Skeletal muscle tissue (tissue), 3 donors: ENCODE measurements at regions not wholly inside any gene's neighbourhood (a gene's known extent, or its start where the extent isn't known, plus 50 kb on each side); places are given as distances from the start of the nearest gene placed in this dataset.

ENCODE experiments used
- H3K27ac ChIP-seq: one replicate; pipeline ENCODE4 v1.7.0; 2013; ENCODE audit warnings: mild to moderate bottlenecking, low read depth, low read length, inconsistent platforms
- H3K27me3 ChIP-seq, 3 donors: one replicate each; pipeline ENCODE4 v1.7.0; 2013; ENCODE audit warnings: low read length in 3 of 3; ENCODE audit not compliant: control insufficient read depth in 3 of 3, insufficient read depth in 3 of 3
- H3K36me3 ChIP-seq, 3 donors: one replicate each; pipeline ENCODE4 v1.7.0; 2013; ENCODE audit warnings: low read length in 3 of 3; ENCODE audit not compliant: control insufficient read depth in 3 of 3, insufficient read depth in 3 of 3
- H3K4me1 ChIP-seq, 3 donors: one replicate each; pipeline ENCODE4 v1.7.0; 2013; ENCODE audit warnings: low read length in 3 of 3, mild to moderate bottlenecking in 3 of 3; ENCODE audit not compliant: control insufficient read depth in 3 of 3, insufficient read depth in 3 of 3
- H3K4me3 ChIP-seq, 3 donors: one replicate each; pipeline ENCODE4 v1.7.0; 2013; ENCODE audit warnings: low read length in 3 of 3
- H3K9ac ChIP-seq, 3 donors: one replicate each; pipeline ENCODE4 v1.7.0; 2013; ENCODE audit warnings: low read length in 3 of 3, mild to moderate bottlenecking in 3 of 3, moderate library complexity in 2 of 3, low read depth in 1 of 3
- H3K9me3 ChIP-seq, 3 donors: one replicate each; pipeline ENCODE4 v1.7.0; 2013; ENCODE audit warnings: low read length in 3 of 3; ENCODE audit not compliant: control insufficient read depth in 3 of 3
- donor health status: Osteomylitis.

DNA sequence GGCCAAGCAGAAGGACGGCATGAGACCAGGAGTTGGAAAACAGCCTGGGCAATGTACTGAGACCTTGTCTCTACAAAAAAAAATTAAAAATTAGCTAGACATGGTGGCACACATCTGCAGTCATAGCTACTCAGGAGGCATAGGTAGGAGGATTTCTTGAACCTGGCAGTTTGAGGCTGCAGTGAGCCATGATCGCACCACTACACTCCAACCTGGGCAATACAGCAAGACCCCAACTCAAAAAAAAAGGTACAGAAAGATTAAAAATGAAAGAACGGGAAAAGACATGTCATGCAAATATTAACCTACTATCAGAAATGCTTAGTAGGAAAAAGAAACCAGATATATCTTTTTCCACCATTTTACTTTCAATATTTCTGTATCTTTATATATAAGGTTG is 99.6 kb upstream of the ATP11B start:
- H3K27me3 ChIP-seq = peaks cover 0 to 7% (median 0%) of the 10 kb centered on the region in 3 donors
- no peak overlapping the region for H3K9ac ChIP-seq
- no peaks in the 10 kb centered on the region for H3K4me1 ChIP-seq
- no peaks in the 10 kb centered on the region for H3K36me3 ChIP-seq
- H3K4me3 ChIP-seq = no peak overlapping the region
- no peaks in the 10 kb centered on the region for H3K9me3 ChIP-seq
- H3K27ac ChIP-seq = no peak overlapping the region

DNA sequence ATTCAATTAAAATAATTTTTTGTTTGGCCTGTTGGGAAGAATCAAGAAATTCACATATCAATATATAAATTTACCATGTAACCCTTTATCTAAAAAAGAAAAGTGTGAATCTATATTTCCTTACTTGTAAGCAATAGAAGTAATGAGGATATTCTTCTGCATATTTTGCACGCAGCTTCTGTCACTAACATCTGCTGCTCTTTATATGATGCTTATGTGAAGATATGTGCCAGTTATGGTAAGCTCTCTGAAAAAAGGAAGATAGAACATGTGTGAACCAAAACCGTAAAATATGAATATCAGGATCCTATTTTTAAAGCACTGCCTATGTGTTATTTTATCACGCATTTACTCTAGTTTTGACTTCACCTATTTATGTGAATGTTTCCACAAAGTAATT is 96.4 kb upstream of the ATP11B start:
- Histone ChIP-seq H3K27ac (no peak overlapping the region), H3K9me3 (no peaks in the 10 kb centered on the region), H3K4me3 (no peak overlapping the region), H3K27me3 (peaks cover 0 to 4% (median 0%) of the 10 kb centered on the region in 3 donors), H3K4me1 (no peaks in the 10 kb centered on the region), H3K36me3 (no peaks in the 10 kb centered on the region), H3K9ac (no peak overlapping the region)

DNA sequence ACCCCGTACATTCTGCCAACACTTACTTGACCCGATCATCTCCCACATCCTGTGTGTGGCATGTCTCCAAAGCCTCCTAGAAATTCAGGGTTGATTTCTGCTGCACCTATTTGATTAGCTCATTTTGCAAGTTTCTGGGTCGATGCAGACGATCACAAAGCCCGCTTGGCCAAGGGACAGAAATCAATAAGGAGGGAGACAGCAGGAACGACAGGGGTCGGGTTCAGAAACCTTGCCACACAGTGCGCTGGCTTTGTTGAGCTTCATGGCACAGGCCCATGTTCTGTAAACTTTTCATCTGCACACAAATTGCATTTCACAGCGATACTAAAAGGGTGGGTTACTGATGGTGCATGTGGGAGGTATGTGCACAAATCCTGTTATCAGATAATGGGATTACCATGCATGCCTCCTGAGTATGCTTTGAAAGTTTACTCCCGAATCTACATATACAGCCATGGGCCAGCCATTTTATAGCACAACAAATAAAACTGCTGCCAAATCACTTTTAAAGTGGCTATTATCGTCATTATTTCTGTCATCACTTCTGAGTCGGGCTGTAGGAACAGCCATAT is 95.9 kb upstream of the ATP11B start:
- no peaks in the 10 kb centered on the region for H3K9me3 ChIP-seq

DNA sequence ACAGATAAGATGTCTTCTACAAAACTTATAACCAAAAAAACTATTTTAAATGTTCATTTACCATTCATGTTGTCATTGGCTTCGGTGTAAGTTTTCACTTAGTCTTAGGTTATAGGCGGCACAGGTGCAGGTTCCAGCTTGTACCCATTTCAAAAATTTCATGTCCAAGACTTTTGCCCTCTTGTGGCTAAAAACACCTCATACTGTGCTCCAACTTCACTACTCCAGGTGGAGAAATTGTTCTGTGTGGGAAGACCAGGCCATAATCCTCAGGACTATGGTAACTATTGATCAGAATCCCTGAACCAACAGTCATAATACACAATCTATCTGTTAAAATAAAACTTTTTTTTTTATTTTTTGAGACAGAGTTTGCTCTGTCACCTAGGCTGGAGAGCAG is 95.2 kb upstream of the ATP11B start:
- no peak overlapping the region for H3K4me3 ChIP-seq
- H3K27me3 ChIP-seq = peaks cover 0 to 3% (median 0%) of the 10 kb centered on the region in 3 donors
- no peak overlapping the region for H3K27ac ChIP-seq
- no peaks in the 10 kb centered on the region for H3K9me3 ChIP-seq
- H3K9ac ChIP-seq = no peak overlapping the region
- H3K36me3 ChIP-seq = no peaks in the 10 kb centered on the region
- no peaks in the 10 kb centered on the region for H3K4me1 ChIP-seq

More for the DNA sequence above, 95.9 kb upstream of the ATP11B start:
- H3K9ac ChIP-seq = no peak overlapping the region
- peaks cover 0 to 3% (median 0%) of the 10 kb centered on the region in 3 donors for H3K27me3 ChIP-seq
- no peaks in the 10 kb centered on the region for H3K4me1 ChIP-seq
- no peak overlapping the region for H3K27ac ChIP-seq
- no peaks in the 10 kb centered on the region for H3K36me3 ChIP-seq
- H3K4me3 ChIP-seq = no peak overlapping the region

DNA sequence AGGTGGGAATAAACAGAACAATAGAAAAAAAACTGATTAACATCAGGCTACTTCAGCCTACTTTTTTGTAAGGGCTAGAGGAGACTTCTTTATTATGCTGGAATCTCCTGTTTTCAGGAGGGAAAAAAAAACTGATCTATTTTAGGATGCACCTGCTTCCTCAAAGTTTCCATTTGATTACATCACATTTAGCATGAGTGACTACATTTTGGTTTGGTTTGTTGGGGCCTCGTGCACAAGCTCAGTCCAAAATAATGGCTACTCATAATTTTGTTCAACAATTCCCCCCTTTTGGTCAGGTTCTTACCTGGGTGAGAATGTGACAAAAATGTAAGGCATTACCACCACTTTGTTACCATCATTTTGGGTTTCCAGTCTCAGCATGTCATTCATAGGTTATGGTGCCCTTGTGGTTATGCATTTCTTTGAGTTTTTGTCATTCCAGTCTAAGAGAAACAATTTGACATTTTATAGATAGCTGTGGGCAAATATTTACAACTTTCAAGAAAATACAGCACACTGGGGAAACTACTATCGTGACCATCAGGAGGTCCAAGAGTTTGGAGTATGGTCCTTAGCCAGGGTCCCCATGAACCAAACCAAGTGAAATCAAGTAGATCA is 93.6 kb upstream of the ATP11B start:
- Histone ChIP-seq H3K4me3 (no peak overlapping the region), H3K4me1 (no peaks in the 10 kb centered on the region), H3K27me3 (peaks cover 0 to 3% (median 0%) of the 10 kb centered on the region in 3 donors), H3K27ac (no peak overlapping the region), H3K36me3 (no peaks in the 10 kb centered on the region), H3K9me3 (no peaks in the 10 kb centered on the region), H3K9ac (no peak overlapping the region)

DNA sequence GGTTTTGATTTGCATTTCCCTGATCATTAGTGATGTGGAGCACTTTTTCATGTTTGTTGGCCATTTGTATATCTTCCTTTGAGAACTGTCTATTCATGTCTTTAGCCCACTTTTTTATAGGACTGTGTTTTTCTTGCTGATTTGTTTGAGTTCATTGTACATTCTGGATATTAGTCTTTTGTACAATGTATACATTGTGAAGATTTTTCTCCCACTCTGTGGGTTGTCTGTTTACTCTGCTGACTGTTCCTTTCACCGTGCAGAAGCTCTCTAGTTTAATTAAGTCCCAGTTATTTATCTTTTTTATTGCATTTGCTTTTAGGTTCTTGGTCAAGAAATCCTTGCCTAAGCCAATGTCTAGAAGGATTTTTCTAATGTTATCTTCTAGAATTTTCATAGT is 91.1 kb upstream of the ATP11B start:
- Histone ChIP-seq H3K27me3 (peaks cover 0 to under 1% (median 0%) of the 10 kb centered on the region in 3 donors), H3K36me3 (no peaks in the 10 kb centered on the region), H3K9me3 (no peaks in the 10 kb centered on the region), H3K4me1 (no peaks in the 10 kb centered on the region), H3K27ac (no peak overlapping the region), H3K4me3 (no peak overlapping the region), H3K9ac (no peak overlapping the region)

DNA sequence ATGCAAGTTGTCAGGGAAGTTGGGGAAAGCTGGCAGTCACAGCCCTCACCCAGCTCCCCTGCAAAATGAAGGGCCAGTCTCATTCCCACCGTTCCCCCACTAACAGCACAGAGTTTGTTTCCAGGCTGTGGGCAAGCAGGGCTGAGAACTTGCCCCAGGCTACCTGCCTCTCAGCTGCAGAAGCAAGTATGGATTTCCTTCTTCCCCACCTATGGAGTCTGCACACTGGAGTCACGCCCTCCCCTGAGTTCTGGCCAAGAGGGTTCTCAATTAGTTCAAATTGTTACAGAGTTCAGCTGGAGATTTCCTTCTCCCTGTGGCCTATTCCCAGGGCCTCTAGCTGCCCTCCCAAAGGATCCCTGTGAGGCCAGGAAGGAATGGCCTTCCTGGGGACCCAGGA is 90.1 kb upstream of the ATP11B start:
- Histone ChIP-seq H3K27ac (no peak overlapping the region), H3K36me3 (no peaks in the 10 kb centered on the region), H3K9me3 (no peaks in the 10 kb centered on the region), H3K4me1 (no peaks in the 10 kb centered on the region), H3K4me3 (no peak overlapping the region), H3K9ac (no peak overlapping the region), H3K27me3 (no peaks in the 10 kb centered on the region)

DNA sequence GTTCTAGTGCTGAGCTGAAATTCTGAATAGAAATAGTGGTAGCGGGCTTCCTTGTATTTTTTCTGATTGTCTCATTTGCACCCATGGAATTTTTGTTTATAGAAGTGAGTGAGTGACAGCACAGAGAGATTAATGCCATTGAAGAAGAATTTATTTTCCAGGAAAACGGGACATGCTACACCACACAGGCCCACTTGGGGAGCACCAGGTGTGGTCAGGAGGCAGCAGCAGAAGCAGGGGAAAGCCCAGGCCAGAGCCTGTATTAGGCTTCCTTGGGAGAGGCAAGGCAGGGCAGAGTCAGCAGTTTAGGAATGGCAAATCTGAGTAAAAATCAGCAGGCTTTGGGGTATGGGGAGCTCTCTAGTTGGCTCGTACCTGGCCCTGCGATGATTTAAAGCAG is 88.4 kb upstream of the ATP11B start:
- Histone ChIP-seq H3K27ac (no peak overlapping the region), H3K27me3 (no peaks in the 10 kb centered on the region), H3K9me3 (no peaks in the 10 kb centered on the region), H3K4me3 (no peak overlapping the region), H3K4me1 (no peaks in the 10 kb centered on the region), H3K9ac (no peak overlapping the region), H3K36me3 (no peaks in the 10 kb centered on the region)

DNA sequence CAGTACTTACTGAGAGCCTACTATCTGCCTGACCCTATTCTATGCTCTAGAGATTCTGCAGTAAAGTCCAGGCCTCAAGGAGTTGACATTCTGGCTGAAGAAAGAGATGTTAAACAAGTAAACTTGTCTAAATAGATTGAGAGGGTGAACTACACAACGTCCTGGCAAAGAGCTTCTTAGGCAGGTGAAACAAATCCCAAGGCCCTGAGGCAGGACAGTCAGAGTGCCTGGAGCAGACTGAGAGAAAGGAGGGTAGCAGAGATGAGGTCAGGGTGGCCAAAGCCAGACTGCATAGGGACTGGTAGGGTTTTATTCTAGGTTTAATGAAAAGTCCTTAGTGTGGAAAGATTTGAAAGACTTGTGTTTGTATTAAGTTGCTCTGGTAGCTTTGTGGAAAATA is 84.5 kb upstream of the ATP11B start:
- no peak overlapping the region for H3K27ac ChIP-seq
- H3K9ac ChIP-seq = no peak overlapping the region
- no peaks in the 10 kb centered on the region for H3K9me3 ChIP-seq
- no peak overlapping the region for H3K4me3 ChIP-seq
- H3K4me1 ChIP-seq = no peaks in the 10 kb centered on the region
- H3K36me3 ChIP-seq = no peaks in the 10 kb centered on the region
- no peaks in the 10 kb centered on the region for H3K27me3 ChIP-seq

DNA sequence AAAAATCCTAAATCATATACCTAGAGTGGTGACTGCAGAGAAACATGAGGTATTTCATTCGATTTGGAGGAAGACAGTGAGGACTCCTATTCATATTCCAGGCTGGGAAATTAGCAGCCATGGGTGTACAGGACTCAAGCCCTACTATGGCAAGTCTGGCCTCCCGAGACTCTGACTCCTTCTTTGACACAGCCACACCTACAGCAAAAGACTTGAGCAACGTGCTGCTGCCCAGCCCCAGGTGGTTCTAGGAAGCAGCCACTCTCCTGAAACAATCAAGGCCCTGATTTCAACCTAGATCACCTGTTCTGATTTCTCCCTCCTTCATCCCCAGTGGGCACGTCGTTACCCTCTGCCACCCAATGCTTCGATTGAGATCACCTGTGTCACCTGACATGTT is 84.0 kb upstream of the ATP11B start:
- H3K9me3 ChIP-seq = no peaks in the 10 kb centered on the region
- H3K4me1 ChIP-seq = no peaks in the 10 kb centered on the region
- no peak overlapping the region for H3K4me3 ChIP-seq
- H3K9ac ChIP-seq = no peak overlapping the region
- no peaks in the 10 kb centered on the region for H3K27me3 ChIP-seq
- H3K27ac ChIP-seq = no peak overlapping the region
- no peaks in the 10 kb centered on the region for H3K36me3 ChIP-seq
